ENCODE measurements at regions not wholly inside any gene's neighbourhood (a gene's known extent, or its start where the extent isn't known, plus 50 kb on each side); places are given as distances from the start of the nearest gene placed in this dataset.
"Not testable (repeated sequence)": the region's sequence is repeated elsewhere in the genome, so short reads cannot be mapped to it uniquely, and the experiment has no call there.

GRCh38 chr1:244758708-244759107 is 76.8 kb upstream of the COX20 start:
- no peak for DNase-seq

DNA sequence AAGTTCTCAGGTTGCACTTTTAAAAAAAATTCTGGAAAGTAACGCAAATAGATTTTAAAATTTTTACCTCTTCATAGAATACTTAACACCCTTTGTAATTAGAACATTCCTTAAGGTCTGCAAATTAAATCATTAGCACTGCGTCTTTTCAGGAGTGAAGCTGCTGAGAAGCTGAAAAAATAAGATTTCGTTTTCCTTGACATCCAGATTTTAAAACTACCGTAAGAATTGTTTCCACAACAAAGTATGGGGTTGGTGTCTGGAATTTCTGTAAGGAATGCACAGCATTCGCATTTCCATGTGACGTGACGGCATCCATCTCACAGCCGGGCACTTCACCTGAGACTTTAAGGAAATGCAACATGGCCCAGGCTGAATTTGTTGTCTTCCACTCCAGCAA is 76.3 kb upstream of the COX20 start:
- DNase-seq, result no peak

- DNase-seq, result no peak
These were observed 75.0 kb upstream of the COX20 start for GRCh38 chr1:244760471-244760870.

GRCh38 chr1:244761279-244761678 is 74.2 kb upstream of the COX20 start:
- DNase-seq, result no peak

GRCh38 chr1:244762629-244763028 is 72.8 kb upstream of the COX20 start:
- DNase-seq, result no peak

DNA sequence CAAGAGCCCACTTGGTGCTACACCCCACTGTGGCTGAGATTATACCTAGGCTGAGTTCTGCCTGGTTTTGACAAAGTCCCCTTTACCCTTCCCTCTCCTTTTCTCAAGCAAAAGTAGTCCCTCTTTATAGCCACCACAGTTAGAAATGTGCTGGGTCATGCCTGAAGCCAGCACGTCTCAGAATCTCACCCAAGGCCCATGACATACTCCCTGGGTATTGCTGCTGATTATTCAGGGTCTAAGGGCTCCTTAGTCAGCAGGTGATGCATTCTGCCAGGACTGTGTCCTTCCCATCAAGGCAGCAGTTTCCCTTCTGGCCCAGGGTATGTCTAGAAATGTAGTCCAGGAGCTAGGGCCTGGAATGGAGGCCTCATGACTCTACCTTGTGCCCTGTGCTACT is 67.3 kb upstream of the COX20 start:
- no peak for DNase-seq

GRCh38 chr1:244768804-244769203 is 66.7 kb upstream of the COX20 start:
- no peak for DNase-seq

- DNase-seq, result not testable (repeated sequence)
These were observed 64.9 kb upstream of the COX20 start for GRCh38 chr1:244770556-244770955.

DNA sequence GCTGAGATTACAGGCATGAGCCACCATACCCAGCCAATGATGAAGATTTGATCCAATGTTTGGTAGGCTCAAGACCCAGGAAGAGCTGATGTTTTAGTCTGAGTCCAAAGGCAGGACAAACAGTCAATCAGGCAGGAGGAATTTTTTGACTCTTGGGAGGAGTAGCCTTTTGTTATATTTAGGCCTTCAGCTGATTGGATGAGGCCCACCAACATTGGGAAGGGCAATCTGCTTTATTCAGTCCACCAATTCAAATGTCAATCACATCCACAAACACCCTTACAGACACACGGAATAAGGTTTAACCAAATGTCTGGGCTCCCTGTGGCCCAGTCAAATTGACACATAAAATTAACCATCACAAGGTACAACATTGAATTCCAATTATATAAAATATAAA is 61.9 kb upstream of the COX20 start:
- no peak for DNase-seq

DNA sequence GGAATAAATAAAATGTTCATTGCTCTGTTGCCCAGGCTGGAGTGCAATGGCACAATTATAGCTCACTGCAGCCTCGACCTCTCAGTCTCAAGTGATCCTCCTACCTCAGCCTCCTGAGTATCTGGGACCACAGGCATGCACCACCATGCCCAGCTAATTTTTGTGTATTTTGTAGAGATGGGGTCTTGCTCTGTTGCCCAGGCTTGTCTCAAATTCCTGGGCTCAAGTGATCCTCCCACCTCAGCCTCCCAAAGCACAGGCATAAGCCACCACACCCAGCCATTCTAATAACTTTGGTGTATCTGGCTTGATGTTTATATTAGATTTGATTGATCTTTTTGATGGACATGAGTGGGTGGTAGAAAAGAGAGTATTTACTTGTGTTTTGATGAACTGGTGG is 58.7 kb upstream of the COX20 start:
- not testable (repeated sequence) for DNase-seq

GRCh38 chr1:244778344-244778743 is 57.1 kb upstream of the COX20 start:
- peak; percentile 25 for DNase-seq

DNA sequence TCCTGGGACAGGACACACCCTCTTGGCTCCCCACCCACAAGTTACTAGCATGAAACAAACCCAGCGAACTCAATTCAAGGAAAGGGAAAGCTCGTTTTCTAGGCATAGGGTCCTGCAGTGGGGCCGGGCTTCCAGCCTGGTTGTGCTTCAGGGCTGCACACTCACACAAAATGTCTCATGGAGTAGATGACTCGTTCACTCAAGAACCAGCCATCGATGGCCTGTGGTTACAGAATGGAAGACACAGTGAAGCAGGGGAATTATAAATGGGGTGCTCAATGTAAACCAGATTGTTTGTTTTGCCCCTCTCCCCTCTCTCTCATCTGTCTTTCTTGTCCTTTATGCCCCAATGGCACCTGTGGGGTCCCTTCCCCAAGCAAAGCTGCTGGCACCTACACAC is 56.0 kb upstream of the COX20 start:
- no peak for DNase-seq

DNA sequence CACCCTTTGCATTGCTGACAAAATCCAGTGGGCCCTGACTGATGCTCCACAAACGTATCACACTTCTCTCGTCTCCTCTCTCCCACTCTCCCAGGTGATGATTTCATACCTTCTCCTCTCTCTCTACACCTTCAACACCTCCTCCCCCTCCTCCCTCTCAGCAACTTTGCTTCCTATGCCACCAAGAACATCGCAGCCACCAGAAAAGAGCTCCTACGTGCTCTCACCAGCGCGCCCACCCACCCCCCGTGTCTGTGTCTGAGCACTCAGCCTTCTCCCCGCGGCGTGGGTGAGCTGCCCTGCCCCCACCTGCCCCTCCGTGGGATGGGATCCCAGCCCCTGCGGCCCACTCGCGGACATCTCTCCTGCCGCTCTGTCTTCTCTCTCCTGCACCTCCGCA is 55.1 kb upstream of the COX20 start:
- no peak for DNase-seq

GRCh38 chr1:244782056-244782455 is 53.4 kb upstream of the COX20 start:
- no peak for DNase-seq

DNA sequence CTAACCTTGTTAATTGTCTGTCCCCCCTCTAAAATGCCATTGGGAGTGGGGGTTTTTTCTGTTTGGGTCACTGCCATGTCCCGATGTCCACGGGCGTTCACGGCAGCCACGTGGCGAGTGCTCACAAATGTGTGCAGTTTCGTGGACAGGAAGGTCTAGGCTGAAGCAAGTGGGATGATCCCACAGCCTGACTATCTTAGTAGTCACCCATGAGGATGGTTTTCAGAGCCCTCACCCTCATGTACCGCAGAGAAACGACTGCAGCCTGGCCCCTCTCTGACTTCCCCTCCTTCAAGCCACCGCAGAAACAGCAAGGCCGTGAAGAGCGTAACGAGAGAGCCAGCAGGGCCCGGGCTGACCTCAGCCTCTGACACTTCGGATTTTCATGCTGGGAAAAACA is 52.3 kb upstream of the COX20 start:
- DNase-seq, result no peak

All from OCI-M1 (cell line).